ENCODE measurements at regions not wholly inside any gene's neighbourhood (a gene's known extent, or its start where the extent isn't known, plus 50 kb on each side); places are given as distances from the start of the nearest gene placed in this dataset.

DNA sequence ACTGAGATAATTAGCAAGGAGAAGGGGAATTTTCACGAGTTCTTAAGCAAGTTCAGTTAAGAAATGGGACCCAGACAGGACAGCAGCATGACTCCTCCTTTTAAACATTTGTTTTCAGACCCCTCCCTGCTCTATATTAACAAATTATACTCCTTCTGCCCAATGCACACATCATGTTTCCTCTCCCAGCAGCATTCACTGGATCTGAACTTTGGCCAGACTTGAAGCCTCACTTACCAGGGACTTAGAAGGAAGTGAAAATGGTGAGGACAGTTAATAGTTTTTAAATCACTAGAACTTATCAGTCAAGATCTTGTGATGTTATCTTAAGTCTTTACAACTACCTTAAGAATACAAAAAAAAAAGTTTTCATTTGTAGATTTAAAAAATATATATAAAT is 1174.7 kb upstream of the MAP3K7 start:
- TF ChIP-seq, protein P1, sequence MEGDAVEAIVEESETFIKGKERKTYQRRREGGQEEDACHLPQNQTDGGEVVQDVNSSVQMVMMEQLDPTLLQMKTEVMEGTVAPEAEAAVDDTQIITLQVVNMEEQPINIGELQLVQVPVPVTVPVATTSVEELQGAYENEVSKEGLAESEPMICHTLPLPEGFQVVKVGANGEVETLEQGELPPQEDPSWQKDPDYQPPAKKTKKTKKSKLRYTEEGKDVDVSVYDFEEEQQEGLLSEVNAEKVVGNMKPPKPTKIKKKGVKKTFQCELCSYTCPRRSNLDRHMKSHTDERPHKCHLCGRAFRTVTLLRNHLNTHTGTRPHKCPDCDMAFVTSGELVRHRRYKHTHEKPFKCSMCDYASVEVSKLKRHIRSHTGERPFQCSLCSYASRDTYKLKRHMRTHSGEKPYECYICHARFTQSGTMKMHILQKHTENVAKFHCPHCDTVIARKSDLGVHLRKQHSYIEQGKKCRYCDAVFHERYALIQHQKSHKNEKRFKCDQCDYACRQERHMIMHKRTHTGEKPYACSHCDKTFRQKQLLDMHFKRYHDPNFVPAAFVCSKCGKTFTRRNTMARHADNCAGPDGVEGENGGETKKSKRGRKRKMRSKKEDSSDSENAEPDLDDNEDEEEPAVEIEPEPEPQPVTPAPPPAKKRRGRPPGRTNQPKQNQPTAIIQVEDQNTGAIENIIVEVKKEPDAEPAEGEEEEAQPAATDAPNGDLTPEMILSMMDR (IDR thresholded peaks at IDR 0.05; ENCODE audit: low read length) = no peak
- no peak for TF ChIP-seq EZH2phosphoT487 (IDR thresholded peaks at IDR 0.05; ENCODE audit: low read length)

Measured in MM.1S (cell line).